PC-9 (cell line): ENCODE measurements at regions not wholly inside any gene's neighbourhood (a gene's known extent, or its start where the extent isn't known, plus 50 kb on each side); places are given as distances from the start of the nearest gene placed in this dataset.
A peak's percentile ranks its signal among the peaks of the same experiment; 100 is the strongest.

Source experiments
- BruUV-seq: library from RNA; stranded (reverse); fragments of 400-500 nt; replicated peaks from 2 replicates; lab custom pipeline; 2021; lab: Mats Ljungman, UMichigan
- CTCF ChIA-PET: fragments of 300-600 bp; sonication (Branson Sonifier 250); formaldehyde crosslinking; loops from one replicate; lab custom pipeline; 2022; ENCODE audit warnings: antibody characterized with exemption; lab: Charles Lee
- POLR2A ChIA-PET: fragments of 300-600 bp; sonication (Branson Sonifier 250); formaldehyde crosslinking; loops from one replicate; lab custom pipeline; 2022; ENCODE audit warnings: antibody characterized with exemption; ENCODE audit not compliant: unreplicated experiment; lab: Charles Lee
- DNase-seq, 2 experiments: peaks; one replicate each; pipeline versions ENCODE4 v3.0.0 to v3.0.0-alpha.2; 2015 to 2022; ENCODE audit warnings: mixed read lengths in 1 of 2
- H2AFZ ChIP-seq: fragments of 200-600 bp; sonication (generic); 2 replicates; pipeline ENCODE4 v1.8.1; 2017; ENCODE audit warnings: antibody characterized with exemption
- H3F3A ChIP-seq: fragments of 200-600 bp; sonication (generic); 2 replicates; pipeline ENCODE4 v1.8.1; 2017; ENCODE audit warnings: antibody characterized with exemption, mild to moderate bottlenecking, low read depth; ENCODE audit not compliant: insufficient read depth
- H3K27ac ChIP-seq: fragments of 200-600 bp; sonication (generic); 2 replicates; pipeline ENCODE4 v1.6.1; 2016; ENCODE audit warnings: mixed run types
- H3K27me3 ChIP-seq: fragments of 200-600 bp; sonication (generic); 2 replicates; pipeline ENCODE4 v1.6.1; 2016; ENCODE audit warnings: low read depth, mixed run types; ENCODE audit not compliant: insufficient read depth
- H3K36me3 ChIP-seq: fragments of 200-600 bp; sonication (generic); 2 replicates; pipeline ENCODE4 v1.6.1; 2016; ENCODE audit warnings: low read depth, mixed run types
- H3K4me1 ChIP-seq: fragments of 200-600 bp; sonication (generic); replicated peaks from 2 replicates; pipeline ENCODE4 v1.6.1; 2016; ENCODE audit warnings: mixed run types; ENCODE audit not compliant: insufficient read depth
- H3K4me2 ChIP-seq: fragments of 200-600 bp; sonication (generic); 2 replicates; pipeline ENCODE4 v1.6.1; 2017; ENCODE audit warnings: mixed run types
- H3K4me3 ChIP-seq: fragments of 200-600 bp; sonication (generic); 2 replicates; pipeline ENCODE4 v1.6.1; 2016; ENCODE audit warnings: mixed run types
- H3K79me2 ChIP-seq: fragments of 200-600 bp; sonication (generic); 2 replicates; pipeline ENCODE4 v1.6.1; 2017; ENCODE audit warnings: low read depth, mixed run types
- H3K9me2 ChIP-seq: fragments of 200-600 bp; sonication (generic); 2 replicates; pipeline ENCODE4 v1.8.1; 2017; ENCODE audit warnings: mild to moderate bottlenecking; ENCODE audit not compliant: insufficient read depth
- H3K9me3 ChIP-seq: fragments of 200-600 bp; sonication (generic); 2 replicates; pipeline ENCODE4 v1.8.1; 2016; ENCODE audit warnings: low read depth; ENCODE audit not compliant: insufficient read depth
- H4K20me1 ChIP-seq: fragments of 200-600 bp; sonication (generic); 2 replicates; pipeline ENCODE4 v1.8.1; 2017; ENCODE audit not compliant: insufficient read depth
- CTCF ChIP-seq: fragments of 200-600 bp; sonication (generic); conservative IDR thresholded peaks from 2 replicates; pipeline ENCODE4 v1.6.1; 2017; ENCODE audit warnings: mixed run types, antibody characterized with exemption, mild to moderate bottlenecking, moderate library complexity
- EZH2 ChIP-seq: fragments of 200-600 bp; sonication (generic); IDR thresholded peaks from 2 replicates; pipeline ENCODE4 v1.8.0; 2017; ENCODE audit warnings: antibody characterized with exemption, low read depth
- intact Hi-C: fragments of 100-400 bp; cut with micrococcal nuclease; formaldehyde crosslinking; loops from one replicate; pipeline ENCODE4 v1.10.0; 2022; ENCODE audit not compliant: unreplicated experiment

GRCh38 chrX:57204306-57204705 lies 67.1 kb upstream of the SPIN2A start:
- Histone ChIP-seq H3K4me2 (no peak overlapping the region), H3K9me2 (no peaks in the 10 kb centered on the region), H4K20me1 (no peaks in the 10 kb centered on the region), H3K79me2 (no peaks in the 10 kb centered on the region), H3K4me3 (no peak overlapping the region), H3K9me3 (no peaks in the 10 kb centered on the region), H3K4me1 (no peaks in the 10 kb centered on the region), H2AFZ (no peak overlapping the region), H3K36me3 (no peaks in the 10 kb centered on the region), H3F3A (no peaks in the 10 kb centered on the region), H3K27me3 (no peaks in the 10 kb centered on the region), H3K27ac (no peak overlapping the region)
- ChIA-PET CTCF (no interaction called here), POLR2A (no interaction called here)
- no TSS peak for BruUV-seq
- TF ChIP-seq CTCF (no peak), EZH2 (no peak)
- no peak for DNase-seq
- intact Hi-C loops = no loop called here

GRCh38 chrX:57211906-57212305 lies 74.6 kb upstream of the FAAH2 start:
- Histone ChIP-seq H4K20me1 (no peaks in the 10 kb centered on the region), H3K27me3 (no peaks in the 10 kb centered on the region), H2AFZ (no peak overlapping the region), H3K79me2 (no peaks in the 10 kb centered on the region), H3K4me2 (no peak overlapping the region), H3K9me2 (no peaks in the 10 kb centered on the region; the same call in 1 of the 2 replicates), H3F3A (no peaks in the 10 kb centered on the region), H3K4me3 (no peak overlapping the region), H3K36me3 (no peaks in the 10 kb centered on the region), H3K9me3 (no peaks in the 10 kb centered on the region), H3K27ac (no peak overlapping the region), H3K4me1 (no peaks in the 10 kb centered on the region)
- DNase-seq = no peak
- intact Hi-C loops = no loop called here
- TF ChIP-seq EZH2 = no peak
- no peak for TF ChIP-seq CTCF
- BruUV-seq = no TSS peak
- ChIA-PET POLR2A (no interaction called here), CTCF (no interaction called here)

- Histone ChIP-seq H3K27me3 (no peaks in the 10 kb centered on the region), H3K79me2 (no peaks in the 10 kb centered on the region), H3K9me2 (no peaks in the 10 kb centered on the region), H2AFZ (no peak overlapping the region), H3K27ac (no peak overlapping the region), H3K36me3 (no peaks in the 10 kb centered on the region), H3K4me1 (peaks cover 7% of the 10 kb centered on the region; the same call in 1 of the 2 replicates), H3K9me3 (no peaks in the 10 kb centered on the region), H3K4me2 (peak overlapping the region; percentile 19; the same call in 1 of the 2 replicates), H4K20me1 (no peaks in the 10 kb centered on the region), H3K4me3 (no peak overlapping the region), H3F3A (no peaks in the 10 kb centered on the region)
- POLR2A ChIA-PET = no interaction called here
- CTCF ChIA-PET = no interaction called here
- intact Hi-C loops = no loop called here
- no TSS peak for BruUV-seq
- no peak for TF ChIP-seq CTCF
- no peak for TF ChIP-seq EZH2
- peak; percentile 33 to 36 for DNase-seq
Observed at GRCh38 chrX:57227691-57228090, 58.8 kb upstream of the FAAH2 start.
